NB4 (cell line): ENCODE measurements at regions not wholly inside any gene's neighbourhood (a gene's known extent, or its start where the extent isn't known, plus 50 kb on each side); places are given as distances from the start of the nearest gene placed in this dataset.
A peak's percentile ranks its signal among the peaks of the same experiment; 100 is the strongest.

Experiments used
- DNase-seq: peaks from one replicate; pipeline ENCODE4 v3.0.0; 2010; ENCODE audit warnings: low read depth
- H3K4me3 ChIP-seq: one replicate; pipeline ENCODE4 v1.5.1; 2011; ENCODE audit warnings: mild to moderate bottlenecking, low read depth, low read length, moderate library complexity
- CTCF ChIP-seq: IDR thresholded peaks from one replicate; pipeline ENCODE4 v1.5.1; 2012; ENCODE audit warnings: low read depth, low read length
- MYC ChIP-seq: IDR thresholded peaks from 2 replicates; pipeline ENCODE4 v1.6.1; 2011; ENCODE audit warnings: low read depth, low read length
- POLR2A ChIP-seq: IDR thresholded peaks from 2 replicates; pipeline ENCODE4 v1.6.1; 2011; ENCODE audit warnings: mild to moderate bottlenecking; ENCODE audit not compliant: insufficient read length; ENCODE audit errors: extremely low read depth
- TF ChIP-seq, protein P1 (sequence below): IDR thresholded peaks from 2 replicates; pipeline ENCODE4 v1.6.1; 2011; ENCODE audit warnings: low read depth, low read length

DNA sequence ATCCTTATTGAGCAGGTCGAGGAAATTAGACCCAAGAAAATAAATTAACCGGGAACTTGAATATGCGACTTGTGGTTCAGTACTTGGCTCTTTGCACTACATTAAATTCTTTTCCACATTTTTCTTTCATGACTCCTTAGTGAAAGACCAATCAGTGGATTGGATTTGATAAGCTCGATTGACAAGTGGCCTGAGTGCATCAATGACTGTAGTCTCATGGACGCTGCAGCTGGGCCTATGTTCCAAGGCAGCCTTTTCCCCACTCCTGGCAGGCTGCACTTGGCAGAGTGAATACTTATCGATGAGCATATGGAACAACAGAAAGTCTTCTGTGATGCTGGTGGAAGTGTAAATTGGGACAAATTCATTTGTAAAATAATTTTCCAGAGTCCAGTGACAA is 210.8 kb upstream of the EXOC2 start:
- no peak overlapping the region for H3K4me3 ChIP-seq
- TF ChIP-seq MYC, result no peak
- TF ChIP-seq POLR2A, result no peak
- TF ChIP-seq CTCF, result no peak
- TF ChIP-seq, protein P1, sequence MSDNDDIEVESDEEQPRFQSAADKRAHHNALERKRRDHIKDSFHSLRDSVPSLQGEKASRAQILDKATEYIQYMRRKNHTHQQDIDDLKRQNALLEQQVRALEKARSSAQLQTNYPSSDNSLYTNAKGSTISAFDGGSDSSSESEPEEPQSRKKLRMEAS, result no peak
- no peak for DNase-seq

GRCh38 chr6:901696-902460 is 208.9 kb upstream of the EXOC2 start:
- TF ChIP-seq CTCF (no peak), POLR2A (no peak), MYC (no peak)
- TF ChIP-seq, protein P1, result no peak
- H3K4me3 ChIP-seq, result no peak overlapping the region
- DNase-seq, result no peak

GRCh38 chr6:900716-901605 is 208.0 kb upstream of the EXOC2 start:
- TF ChIP-seq, protein P1, result no peak
- TF ChIP-seq CTCF, result no peak
- no peak for TF ChIP-seq MYC
- no peak for TF ChIP-seq POLR2A
- no peak overlapping the region for H3K4me3 ChIP-seq
- no peak for DNase-seq

DNA sequence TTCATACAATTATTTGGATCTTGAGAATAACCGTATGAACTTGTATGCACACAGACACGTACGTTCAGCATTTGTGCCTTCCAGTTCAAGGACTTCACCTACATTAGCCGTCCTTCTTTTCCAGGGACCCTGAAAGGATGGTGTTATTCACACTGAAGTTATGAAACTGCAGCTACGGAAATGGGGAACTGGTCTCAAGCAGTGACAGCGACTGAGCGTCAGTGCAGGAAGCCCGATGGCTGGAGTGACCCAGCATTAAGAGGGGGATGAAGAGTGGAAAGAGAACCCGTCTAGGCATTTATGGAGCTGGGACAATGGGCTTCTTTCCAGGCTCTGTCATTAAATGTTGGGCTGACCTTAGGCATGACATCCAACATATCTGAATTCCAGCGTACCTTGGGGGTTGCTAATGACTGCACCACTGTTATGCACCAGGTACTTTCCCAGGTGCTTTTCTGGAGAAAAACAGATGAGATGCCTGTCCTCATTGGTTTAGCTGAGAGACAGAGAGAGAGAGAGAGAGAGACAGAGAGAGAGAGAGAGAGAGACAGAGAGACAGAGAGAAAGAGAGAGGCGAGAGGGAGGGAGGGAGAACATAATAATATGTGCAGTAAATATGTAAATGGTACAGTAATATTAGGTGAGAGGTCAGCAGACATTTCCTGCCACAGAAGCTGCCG is 204.7 kb upstream of the EXOC2 start:
- no peak for TF ChIP-seq POLR2A
- TF ChIP-seq CTCF, result no peak
- TF ChIP-seq MYC, result no peak
- TF ChIP-seq, protein P1, result no peak
- DNase-seq, result peak; percentile 29
- H3K4me3 ChIP-seq, result no peak overlapping the region

- H3K4me3 ChIP-seq, result no peak overlapping the region
- peak; percentile 53 for TF ChIP-seq CTCF
- TF ChIP-seq, protein P1, result no peak
- DNase-seq, result no peak
These were observed 201.3 kb upstream of the EXOC2 start for GRCh38 chr6:894274-894673.
